Dermis microvascular lymphatic vessel endothelial cell (primary cell): ENCODE measurements at regions not wholly inside any gene's neighbourhood (a gene's known extent, or its start where the extent isn't known, plus 50 kb on each side); places are given as distances from the start of the nearest gene placed in this dataset.
"Not testable (repeated sequence)": the region's sequence is repeated elsewhere in the genome, so short reads cannot be mapped to it uniquely, and the experiment has no call there.

Experiments used
- DNase-seq, 2 donors: peaks; one replicate each; pipeline versions ENCODE4 v3.0.0 to v3.0.0-alpha.2; 2010; ENCODE audit warnings: low read depth in 2 of 2

DNA sequence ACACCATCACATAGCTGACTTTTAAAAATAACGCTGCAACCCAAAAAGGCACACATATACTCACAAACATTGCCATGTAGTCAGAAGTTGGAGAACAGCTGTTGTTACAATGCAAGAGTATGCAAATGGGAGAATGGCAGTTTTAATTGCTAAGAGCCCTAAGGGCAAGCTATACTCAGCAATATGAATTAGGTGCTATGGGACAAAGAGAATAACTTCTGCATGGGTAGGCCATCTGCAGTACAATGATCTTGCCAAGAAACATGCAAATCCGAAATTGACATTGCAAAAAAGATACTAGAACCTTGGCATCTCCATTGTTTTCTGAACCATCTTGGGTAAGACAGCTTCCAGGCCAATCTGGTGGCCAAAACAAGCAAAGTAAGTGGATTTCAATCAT lies 697.8 kb downstream of the LRRIQ3 start:
- no peak for DNase-seq

DNA sequence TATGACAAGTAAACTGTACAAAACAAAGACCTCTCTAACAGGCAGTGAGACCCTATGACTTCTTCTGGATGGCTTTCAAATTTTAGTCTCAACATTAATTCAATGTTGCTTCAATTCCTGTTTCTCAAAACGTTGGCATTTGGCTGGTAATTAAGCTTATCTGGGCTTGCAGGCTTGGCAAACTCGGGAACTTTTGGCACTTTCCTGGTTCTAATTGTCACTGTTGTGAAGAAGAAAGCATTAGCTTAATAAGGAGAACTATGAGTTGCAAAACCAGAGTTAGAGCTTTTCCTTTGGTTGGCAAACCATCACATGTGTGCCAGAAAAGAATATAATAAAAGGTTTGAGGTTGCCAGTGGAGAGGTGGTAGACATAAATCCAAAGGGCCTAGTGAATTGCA lies 698.3 kb downstream of the LRRIQ3 start:
- DNase-seq: no peak

DNA sequence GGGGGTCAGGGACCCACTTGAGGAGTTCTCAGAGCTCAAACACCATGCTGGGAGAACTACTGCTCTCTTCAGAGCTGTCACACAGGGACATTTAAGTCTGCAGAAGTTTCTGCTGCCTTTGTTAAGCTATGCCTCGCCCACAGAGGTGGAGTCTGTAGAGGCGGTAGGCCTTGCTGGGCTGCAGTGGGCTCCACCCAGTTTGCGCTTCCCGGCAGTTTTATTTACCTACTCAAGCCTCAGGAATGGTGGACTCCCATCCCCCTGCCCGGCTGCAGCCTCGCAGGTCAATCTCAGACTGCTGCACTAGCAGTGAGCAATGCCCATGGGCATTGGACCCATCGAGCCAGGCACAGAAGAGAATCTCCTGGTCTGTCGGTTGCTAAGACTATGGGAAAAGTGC lies 706.4 kb downstream of the LRRIQ3 start:
- DNase-seq: no peak

DNA sequence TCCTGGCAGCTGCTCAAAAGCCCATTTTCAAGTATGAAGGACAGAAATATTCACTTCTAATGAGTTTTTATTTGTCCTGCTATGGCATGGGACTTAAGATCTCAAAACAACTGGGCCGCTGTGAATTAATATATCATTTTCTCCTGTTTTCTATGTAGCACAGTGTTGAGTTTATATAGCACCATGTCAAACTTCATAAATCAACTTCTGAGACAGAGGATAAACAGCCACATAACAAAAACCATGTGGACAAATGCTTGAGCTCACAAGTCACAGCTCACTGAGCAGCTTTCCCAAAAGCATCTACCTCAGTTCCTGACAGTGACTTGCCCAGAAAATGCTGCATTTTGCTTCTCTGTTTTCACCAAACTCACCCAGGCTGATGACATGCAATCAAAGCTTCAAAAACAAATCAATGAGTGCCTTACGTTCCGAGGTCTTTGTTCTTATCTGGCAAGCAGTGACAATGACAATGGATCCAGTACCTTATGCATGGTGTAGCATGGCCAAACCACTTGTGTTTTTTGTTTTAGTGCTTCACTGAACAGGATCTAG lies 722.6 kb downstream of the LRRIQ3 start:
- no peak for DNase-seq

DNA sequence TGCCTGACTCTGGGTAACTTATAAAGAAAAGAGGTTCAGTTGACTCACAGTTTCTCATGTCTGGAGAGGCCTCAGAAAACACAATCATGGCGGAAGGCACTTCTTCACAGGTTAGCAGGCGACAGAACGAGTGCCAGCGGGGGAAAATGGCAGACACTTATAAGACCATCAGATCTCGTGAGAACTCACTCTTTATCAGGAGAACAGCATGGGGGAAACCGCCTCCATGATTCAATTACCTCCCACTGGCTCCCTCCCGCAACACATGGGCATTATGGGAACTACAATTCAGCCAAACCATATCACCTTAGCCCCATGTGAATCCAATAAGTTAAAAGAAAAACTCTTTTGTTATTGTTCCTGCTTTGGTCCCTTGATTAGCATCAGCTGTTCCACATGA lies 725.2 kb downstream of the LRRIQ3 start:
- DNase-seq: no peak

DNA sequence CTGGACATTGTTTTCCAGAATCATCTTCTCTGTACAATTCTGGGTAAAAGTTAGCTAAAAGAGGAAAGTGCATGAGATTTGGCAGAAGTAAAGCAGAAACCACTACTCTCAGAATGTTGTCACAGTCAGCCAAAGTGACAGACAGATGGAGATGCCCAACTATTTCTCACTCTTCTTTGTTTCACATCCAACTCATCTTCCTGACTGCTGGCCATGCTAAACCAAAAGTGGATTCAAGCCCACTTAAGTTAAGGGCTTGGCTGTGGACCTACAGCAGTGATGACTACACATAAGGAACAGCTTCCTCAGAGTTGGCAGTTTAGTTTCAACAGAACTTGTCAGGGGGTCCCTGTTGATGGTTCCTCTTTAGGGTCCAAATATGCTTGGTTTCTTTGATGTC lies 730.2 kb downstream of the LRRIQ3 start:
- DNase-seq: no peak

DNA sequence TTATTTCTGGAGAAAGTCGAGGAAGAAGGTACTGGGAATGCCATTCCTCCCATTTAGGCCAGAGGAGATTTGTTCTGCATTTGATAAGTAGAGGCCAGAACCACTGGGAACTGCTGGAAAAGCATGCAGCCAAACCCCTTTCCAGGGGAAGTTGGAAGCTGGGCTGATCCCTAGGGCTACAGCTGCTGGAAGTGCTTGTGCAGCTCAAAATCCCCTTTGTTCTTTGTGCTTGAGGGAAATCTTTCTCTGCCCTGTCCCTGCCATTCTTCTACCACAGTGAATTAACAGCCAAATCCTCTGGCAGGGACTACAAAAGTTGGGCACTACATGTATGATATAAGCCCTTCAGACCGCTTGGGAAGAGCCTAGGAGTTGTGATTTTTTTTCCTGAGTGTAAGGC lies 734.1 kb downstream of the LRRIQ3 start:
- DNase-seq: no peak

DNA sequence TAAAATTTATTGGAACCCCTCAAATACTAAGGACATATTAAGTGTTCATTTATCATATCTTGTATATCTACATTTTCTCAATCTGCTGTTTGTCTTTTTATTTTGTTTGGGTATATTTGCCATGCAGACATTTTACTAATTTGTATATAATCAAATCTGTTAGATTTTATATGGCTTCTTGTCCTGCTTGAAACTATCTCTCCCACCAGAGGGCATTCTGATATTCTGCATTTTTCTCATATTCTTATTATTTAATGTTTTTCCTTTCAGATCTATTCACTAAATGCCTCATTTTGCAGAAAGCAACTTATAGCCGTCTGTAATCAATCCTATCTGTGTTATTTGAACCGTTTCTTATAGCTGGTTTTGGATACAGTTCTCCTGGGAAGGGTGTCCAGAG lies 745.5 kb downstream of the LRRIQ3 start:
- no peak for DNase-seq

DNA sequence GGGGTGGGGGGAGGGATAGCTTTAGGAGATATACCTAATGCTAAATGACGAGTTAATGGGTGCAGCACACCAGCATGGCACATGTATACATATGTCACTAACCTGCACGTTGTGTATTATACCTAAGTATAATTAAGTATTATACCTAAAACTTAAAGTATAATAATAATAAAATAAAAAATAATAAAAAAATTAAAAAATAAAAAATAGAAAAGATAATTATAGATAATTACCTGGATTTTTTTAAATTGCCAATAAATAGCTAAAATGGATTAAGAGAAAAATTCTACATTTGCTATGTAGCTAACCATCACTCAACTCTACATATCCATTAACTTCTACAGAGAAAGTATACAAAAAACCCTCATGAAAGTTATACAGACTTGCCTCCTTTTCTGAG lies 747.3 kb downstream of the LRRIQ3 start:
- not testable (repeated sequence) for DNase-seq

DNA sequence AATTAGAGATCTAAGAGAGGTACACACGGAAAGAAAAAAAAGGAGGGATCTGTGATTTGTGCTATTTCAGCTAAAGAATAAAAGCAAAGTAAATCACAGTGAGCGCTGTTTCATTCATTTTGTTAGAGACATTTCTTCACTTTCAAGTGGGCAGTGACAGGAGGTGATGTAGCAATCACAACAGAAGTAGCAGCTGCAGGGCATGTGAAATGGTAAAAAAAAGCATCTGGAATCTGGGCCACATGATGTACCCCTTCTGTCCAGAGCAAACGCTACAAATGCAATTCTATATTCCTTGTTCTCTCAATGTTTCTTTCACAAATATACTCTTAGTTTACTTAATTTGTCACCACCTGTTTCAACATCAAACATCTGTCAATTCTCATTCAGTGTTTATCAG lies 786.5 kb downstream of the LRRIQ3 start:
- no peak for DNase-seq

DNA sequence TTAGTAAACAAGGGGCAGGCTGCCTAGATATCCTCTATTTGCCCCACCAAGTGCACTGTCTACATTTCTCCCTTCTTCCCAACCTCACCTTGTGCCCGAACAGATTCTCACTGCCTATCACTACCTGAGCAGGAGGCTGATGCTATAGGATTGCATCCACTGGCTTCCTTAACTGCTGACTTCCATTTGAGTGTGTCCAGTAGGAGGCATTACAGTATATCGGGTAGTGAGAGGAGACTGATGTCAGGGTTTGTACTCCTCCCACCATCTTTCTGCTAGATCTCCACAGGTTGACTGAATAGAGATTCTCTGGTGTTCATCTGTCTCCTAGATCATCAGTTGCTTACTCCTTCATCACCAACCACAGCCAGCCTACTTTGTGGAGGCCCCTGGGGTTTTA lies 796.3 kb downstream of the LRRIQ3 start:
- DNase-seq: no peak

DNA sequence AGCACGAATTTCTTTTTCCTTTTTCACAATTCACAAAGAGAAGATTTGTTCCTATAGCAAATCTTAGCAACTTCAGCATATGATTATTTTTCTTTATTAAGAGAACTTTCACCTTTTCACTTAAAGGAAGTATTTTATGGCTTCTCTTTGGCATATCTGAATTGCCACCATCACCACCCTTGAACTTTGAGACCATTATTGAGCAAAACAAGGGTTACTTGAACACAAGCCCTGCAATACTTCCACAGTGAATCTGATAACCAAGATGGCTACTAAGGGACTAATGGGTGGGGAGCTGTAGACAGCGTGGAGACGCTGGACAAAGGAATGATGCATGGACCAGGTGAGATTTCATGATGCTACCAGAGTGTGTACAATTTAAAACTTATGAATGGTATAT lies 815.0 kb downstream of the LRRIQ3 start:
- DNase-seq: no peak

DNA sequence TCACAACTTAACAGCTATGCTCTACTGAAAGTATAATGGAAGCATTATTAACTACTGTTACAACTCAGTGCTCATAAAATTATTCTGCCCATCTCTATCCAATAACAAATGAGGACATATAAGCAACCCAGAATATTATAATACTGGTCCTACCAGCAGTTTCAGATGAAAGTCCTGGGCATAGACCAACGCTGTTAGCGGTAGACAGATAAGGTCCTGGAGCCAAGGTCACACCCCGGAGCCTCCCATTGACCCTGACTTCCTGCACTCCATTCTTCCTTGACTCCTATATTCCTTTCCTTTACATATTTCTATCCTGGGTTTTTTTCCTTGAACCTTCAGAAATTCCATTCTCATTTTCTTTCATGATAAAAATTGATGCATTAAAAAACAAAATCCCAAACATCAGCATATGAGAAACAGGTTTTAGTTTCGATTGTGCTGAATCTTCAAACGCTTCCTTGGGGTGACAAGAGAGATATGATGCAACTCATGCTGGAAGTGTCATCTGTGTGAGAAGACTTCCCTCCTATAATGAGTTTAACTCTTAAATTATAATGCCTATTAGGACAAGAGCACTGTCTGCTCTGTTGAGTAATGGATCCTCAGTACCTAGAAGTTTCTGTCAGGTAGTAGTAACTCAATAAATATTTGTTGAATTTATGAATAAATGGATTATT lies 831.1 kb downstream of the LRRIQ3 start:
- DNase-seq: no peak

DNA sequence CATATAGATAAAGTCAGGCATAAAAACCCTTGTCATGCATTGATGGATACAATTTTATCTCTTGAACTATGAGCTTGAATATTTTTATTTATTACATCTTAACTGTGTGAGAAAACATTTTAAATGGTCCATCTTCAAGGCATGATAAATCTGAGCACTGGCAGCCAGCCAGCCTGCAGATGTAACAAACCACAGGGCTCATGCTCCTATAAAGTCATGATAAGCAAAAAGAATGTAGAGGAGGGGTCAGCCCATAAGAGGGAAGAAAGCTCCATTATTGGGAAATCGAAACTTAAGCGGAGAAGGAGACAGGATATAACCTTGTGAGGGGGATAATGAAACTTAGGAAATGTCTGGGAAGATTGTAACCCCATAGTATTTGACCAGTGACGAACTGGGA lies 839.0 kb downstream of the LRRIQ3 start:
- no peak for DNase-seq

DNA sequence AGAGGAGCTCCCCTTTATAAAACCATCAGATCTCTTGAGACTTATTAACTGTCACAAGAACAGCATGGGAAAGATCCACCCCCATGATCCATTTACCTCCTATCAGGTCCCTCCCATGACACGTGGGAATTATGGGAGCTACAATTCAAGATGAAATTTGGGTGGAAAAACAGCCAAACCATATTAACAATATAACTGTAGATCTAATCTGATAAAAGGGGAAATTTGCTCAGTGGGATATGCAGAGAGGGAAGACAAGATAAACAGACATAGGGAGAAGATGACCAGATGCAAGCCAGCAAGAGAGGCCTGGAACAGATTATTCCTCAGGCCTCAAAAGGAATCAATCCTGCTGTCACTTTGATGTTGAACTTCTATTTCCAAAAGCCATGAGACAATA lies 841.5 kb downstream of the LRRIQ3 start:
- no peak for DNase-seq

DNA sequence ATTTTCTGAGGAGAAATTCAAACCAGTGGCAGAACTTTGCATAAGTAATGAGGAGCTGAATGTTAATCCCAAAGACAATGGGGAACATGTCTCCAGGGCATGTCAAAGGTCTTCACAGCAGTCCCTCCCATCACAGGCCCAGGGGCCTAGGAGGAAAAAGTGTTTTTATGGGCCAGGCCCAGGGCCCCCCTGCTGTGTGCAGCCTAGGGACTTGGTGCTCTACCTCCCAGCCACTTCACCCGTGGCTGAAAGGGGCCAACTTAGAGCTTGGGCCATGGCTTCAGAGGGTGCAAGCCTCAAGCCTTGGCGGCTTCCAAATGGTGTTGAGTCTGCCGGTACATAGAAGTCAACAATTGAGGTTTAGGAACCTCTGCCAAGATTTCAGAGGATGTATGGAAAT lies 854.0 kb downstream of the LRRIQ3 start:
- DNase-seq: no peak

DNA sequence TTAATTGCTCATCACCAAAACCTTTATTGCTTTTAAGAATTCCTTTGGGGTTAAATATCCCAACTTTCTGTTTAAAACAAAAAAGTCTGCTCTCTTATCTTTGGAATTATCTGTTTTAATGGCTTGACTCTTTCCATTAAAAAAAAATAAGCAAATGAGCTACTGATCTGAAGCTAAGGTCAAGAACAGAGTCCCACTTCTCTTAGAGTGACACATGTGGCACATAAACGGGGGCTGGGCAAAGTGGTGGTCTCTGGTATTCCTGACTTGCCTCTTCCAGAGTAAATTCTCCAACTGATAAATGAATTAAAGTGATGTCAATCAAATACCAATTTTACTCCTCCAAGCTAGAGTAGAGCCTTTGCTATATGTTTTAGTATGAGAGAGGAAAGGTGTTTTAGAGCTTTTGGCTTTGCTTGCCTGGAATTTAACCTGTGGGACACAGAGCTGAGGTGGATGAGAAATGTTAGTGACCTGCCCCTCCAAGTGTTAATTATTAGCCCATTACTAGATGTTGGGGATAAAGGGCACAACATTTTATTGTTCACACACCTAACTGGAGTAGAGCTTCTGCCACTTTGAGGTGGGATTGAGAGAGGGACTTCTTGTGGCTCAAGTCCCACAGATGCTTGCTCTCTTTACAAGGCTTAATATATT lies 864.0 kb downstream of the LRRIQ3 start:
- no peak for DNase-seq

DNA sequence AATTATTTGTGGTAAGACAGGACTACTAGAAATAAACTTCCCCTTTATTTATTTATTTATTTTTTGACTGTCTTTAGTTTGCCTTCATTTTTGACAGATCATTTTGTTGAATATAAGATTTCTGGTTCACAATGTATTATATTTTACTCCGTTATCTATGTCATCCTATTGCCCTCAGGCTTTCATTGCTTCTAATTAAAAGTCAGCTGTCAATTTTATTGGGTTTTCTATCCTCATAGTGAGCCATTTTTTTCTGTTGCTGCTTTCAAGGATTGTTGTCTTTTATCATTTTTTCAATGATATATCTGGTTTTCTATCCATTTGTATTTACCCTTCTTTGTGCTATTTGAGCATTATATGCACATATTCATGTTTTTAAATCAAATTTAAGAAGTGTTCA lies 866.2 kb downstream of the LRRIQ3 start:
- DNase-seq: no peak

DNA sequence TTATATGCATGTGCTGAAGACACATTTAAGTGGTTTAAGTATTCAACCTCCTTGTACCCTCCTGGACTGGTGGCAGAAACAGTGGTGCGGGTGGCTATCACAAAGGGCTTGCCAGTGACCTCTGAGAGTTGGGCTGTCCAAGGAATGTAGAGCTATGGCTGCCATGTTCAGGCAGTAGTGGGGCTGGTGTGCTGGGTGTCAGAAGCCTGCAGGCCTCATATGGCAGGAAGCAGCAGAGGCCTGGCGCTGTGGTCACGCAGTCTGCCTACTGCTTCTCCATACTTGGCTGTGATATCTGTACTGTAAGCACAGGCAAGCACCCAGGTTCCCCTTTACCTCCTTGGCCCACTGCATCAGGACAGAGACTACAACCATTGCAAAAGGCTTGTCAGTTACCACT lies 870.0 kb downstream of the LRRIQ3 start:
- no peak for DNase-seq

DNA sequence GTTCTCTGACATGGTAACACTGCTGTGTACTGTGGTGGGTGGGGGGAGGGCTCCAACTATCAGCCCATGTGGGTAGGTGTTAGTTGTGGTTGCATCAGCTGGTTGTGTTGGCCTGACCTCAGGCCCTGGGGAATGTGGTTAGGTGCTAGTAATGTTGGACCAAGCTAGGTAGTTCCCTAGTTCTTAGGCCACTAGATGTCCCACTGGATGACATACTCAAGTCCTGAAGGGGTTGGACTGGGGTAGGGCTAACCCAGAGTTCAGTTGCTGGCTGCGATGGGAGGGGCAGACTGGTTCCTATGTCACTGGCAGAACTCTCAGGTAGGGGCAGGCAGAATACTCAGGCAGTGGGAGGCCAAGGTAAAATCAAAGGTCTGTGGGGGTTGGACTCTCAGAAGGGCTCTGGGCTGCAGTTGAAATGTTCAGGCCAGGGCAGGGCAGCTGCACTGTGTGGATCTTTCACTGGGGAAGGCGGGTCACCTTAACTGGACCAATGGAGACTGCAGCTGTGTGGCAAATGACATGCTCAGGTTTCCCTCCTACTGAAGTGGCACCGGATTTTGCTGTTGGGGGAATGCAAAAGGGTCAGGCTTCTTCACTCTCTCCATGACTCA lies 870.7 kb downstream of the LRRIQ3 start:
- DNase-seq: no peak

DNA sequence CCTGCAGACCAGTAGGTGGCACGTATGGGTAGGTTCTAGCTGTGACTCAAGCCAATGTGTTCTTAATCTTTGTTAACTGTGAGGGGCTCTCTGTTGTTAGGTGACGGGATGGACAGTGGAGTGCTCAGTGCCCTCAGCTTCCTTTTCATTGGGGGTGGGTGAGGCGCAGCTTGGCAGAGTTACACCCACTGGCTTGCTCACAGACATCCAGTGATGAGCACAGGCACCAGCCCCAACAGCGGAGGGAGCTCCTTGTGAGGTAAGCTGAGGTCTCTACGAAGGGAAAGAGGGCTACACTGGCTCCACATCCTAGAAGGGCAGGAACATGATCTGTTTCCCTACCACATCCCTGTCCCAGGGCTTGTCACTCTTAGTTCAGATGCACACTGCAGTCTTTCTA lies 871.3 kb downstream of the LRRIQ3 start:
- no peak for DNase-seq

DNA sequence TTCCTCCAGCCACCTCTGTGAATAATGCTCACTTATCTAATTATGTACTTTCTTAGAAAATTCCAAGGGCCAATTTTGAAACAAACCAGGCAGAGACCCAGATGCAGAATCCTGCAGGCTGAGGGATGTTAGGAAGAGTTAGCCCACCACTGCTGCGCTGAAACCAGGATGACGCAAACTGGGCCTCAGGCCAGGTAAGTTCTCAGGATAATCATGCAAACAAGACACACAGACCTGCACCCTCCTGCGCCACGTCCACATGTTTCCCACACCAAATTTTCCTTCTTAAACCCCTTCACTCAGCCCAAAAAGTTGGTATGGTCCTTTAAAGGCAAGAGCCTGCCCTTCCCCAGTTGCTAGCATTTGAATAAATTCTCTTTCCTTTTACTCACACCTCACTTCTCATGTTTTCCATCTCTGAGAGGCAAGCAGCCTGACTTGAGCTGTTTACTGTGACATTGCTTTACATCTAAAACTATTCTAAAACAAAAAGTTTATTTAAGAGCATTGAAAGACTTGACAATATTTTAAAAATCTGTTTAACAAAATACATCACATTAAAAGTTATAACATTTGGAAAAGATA lies 887.1 kb downstream of the LRRIQ3 start:
- DNase-seq: no peak
